ENCODE measurements at regions not wholly inside any gene's neighbourhood (a gene's known extent, or its start where the extent isn't known, plus 50 kb on each side); places are given as distances from the start of the nearest gene placed in this dataset.

GRCh38 chr2:150626934-150627411, 139.5 kb upstream of the RND3 start:
- no peak for DNase-seq (ENCODE audit: low read depth in 1 of 2, low spot score in 1 of 2)

GRCh38 chr2:150625741-150626140, 138.3 kb upstream of the RND3 start:
- no peak for DNase-seq (ENCODE audit: low read depth in 1 of 2, low spot score in 1 of 2)

- no peak for DNase-seq (ENCODE audit: low read depth in 1 of 2, low spot score in 1 of 2)
Measured at GRCh38 chr2:150625303-150625702, 137.8 kb upstream of the RND3 start.

- DNase-seq (ENCODE audit: low read depth in 1 of 2, low spot score in 1 of 2) = no peak
Measured at GRCh38 chr2:150624001-150624401, 136.5 kb upstream of the RND3 start.

- no peak for DNase-seq (ENCODE audit: low read depth in 1 of 2, low spot score in 1 of 2)
Measured at GRCh38 chr2:150621526-150622213, 134.2 kb upstream of the RND3 start.

GRCh38 chr2:150620855-150621254, 133.4 kb upstream of the RND3 start:
- DNase-seq (ENCODE audit: low read depth in 1 of 2, low spot score in 1 of 2) = no peak

GRCh38 chr2:150620416-150620815, 132.9 kb upstream of the RND3 start:
- no peak for DNase-seq (ENCODE audit: low read depth in 1 of 2, low spot score in 1 of 2)

GRCh38 chr2:150619607-150620330, 132.3 kb upstream of the RND3 start:
- no peak for DNase-seq (ENCODE audit: low read depth in 1 of 2, low spot score in 1 of 2)

- DNase-seq (ENCODE audit: low read depth in 1 of 2, low spot score in 1 of 2) = no peak
Measured at GRCh38 chr2:150618245-150618895, 130.9 kb upstream of the RND3 start.

- no peak for DNase-seq (ENCODE audit: low read depth in 1 of 2, low spot score in 1 of 2)
Measured at GRCh38 chr2:150617351-150617978, 130.0 kb upstream of the RND3 start.

- no peak for DNase-seq (ENCODE audit: low read depth in 1 of 2, low spot score in 1 of 2)
Measured at GRCh38 chr2:150612957-150613710, 125.7 kb upstream of the RND3 start.

GRCh38 chr2:150610670-150611279, 123.3 kb upstream of the RND3 start:
- no peak for DNase-seq (ENCODE audit: low read depth in 1 of 2, low spot score in 1 of 2)

GRCh38 chr2:150609831-150610582, 122.5 kb upstream of the RND3 start:
- no peak for DNase-seq (ENCODE audit: low read depth in 1 of 2, low spot score in 1 of 2)

- no peak for DNase-seq (ENCODE audit: low read depth in 1 of 2, low spot score in 1 of 2)
Measured at GRCh38 chr2:150608341-150608740, 120.9 kb upstream of the RND3 start.

GRCh38 chr2:150607390-150607811, 119.9 kb upstream of the RND3 start:
- no peak for DNase-seq (ENCODE audit: low read depth in 1 of 2, low spot score in 1 of 2)

GRCh38 chr2:150606380-150607060, 119.1 kb upstream of the RND3 start:
- no peak for DNase-seq (ENCODE audit: low read depth in 1 of 2, low spot score in 1 of 2)

- DNase-seq (ENCODE audit: low read depth in 1 of 2, low spot score in 1 of 2) = no peak
Measured at GRCh38 chr2:150605664-150606063, 118.2 kb upstream of the RND3 start.

GRCh38 chr2:150601280-150602038, 114.0 kb upstream of the RND3 start:
- no peak for DNase-seq (ENCODE audit: low read depth in 1 of 2, low spot score in 1 of 2)

Measured in activated CD4-positive, alpha-beta T cell treated with anti-CD3 and anti-CD28 coated beads, Interleukin-2, amount 50 U/mL, for 24 hours (primary cell).